Stimulated activated effector memory CD8-positive, alpha-beta T cell treated with anti-CD3 and anti-CD28 coated beads, Interleukin-12 subunit alpha, Interleukin-12 subunit beta, amount 100 ng/mL, for 72 hours (primary cell): ENCODE measurements at regions not wholly inside any gene's neighbourhood (a gene's known extent, or its start where the extent isn't known, plus 50 kb on each side); places are given as distances from the start of the nearest gene placed in this dataset.

Source experiments
- ATAC-seq: fragments of 150-1000 bp; cut with Tn5 transposase; 2 replicates; pipeline ENCODE4 v1.10.0; 2021
- DNase-seq, 2 donors: peaks; one replicate each; pipeline ENCODE4 v3.0.0; 2021 to 2022; ENCODE audit warnings: low spot score in 2 of 2
- H3K27ac Mint-ChIP-seq: one replicate; pipeline ENCODE4 v1.8.0; 2022; ENCODE audit warnings: mild to moderate bottlenecking, mixed read lengths
- H3K36me3 Mint-ChIP-seq: one replicate; pipeline ENCODE4 v1.8.0; 2022; ENCODE audit warnings: mild to moderate bottlenecking, mixed read lengths
- H3K4me1 Mint-ChIP-seq: one replicate; pipeline ENCODE4 v1.8.0; 2022; ENCODE audit warnings: mixed read lengths
- H3K4me3 Mint-ChIP-seq: one replicate; pipeline ENCODE4 v1.8.0; 2022; ENCODE audit warnings: mild to moderate bottlenecking, mixed read lengths
- H3K9me3 Mint-ChIP-seq: one replicate; pipeline ENCODE4 v1.8.0; 2022; ENCODE audit warnings: mixed read lengths

- Mint-ChIP-seq H3K4me1 (no peaks in the 10 kb centered on the region), H3K4me3 (no peak overlapping the region), H3K36me3 (no peaks in the 10 kb centered on the region), H3K9me3 (no peaks in the 10 kb centered on the region), H3K27ac (no peak overlapping the region)
- DNase-seq (no peak), ATAC-seq (no peak)
These were observed 154.7 kb upstream of the DOK6 start for GRCh38 chr18:69246027-69246426.

- H3K27ac Mint-ChIP-seq, result no peak overlapping the region
- no peaks in the 10 kb centered on the region for H3K36me3 Mint-ChIP-seq
- no peaks in the 10 kb centered on the region for H3K9me3 Mint-ChIP-seq
- ATAC-seq, result no peak
- no peak for DNase-seq
- no peak overlapping the region for H3K4me3 Mint-ChIP-seq
- no peaks in the 10 kb centered on the region for H3K4me1 Mint-ChIP-seq
These were observed 150.2 kb upstream of the DOK6 start for GRCh38 chr18:69250305-69251151.

GRCh38 chr18:69257861-69258458 is 142.7 kb upstream of the DOK6 start:
- Mint-ChIP-seq H3K36me3 (no peaks in the 10 kb centered on the region), H3K4me3 (no peak overlapping the region), H3K4me1 (no peaks in the 10 kb centered on the region), H3K27ac (no peak overlapping the region), H3K9me3 (no peaks in the 10 kb centered on the region)
- DNase-seq (no peak), ATAC-seq (no peak)

- no peaks in the 10 kb centered on the region for H3K9me3 Mint-ChIP-seq
- H3K36me3 Mint-ChIP-seq, result no peaks in the 10 kb centered on the region
- ATAC-seq, result no peak
- no peak overlapping the region for H3K27ac Mint-ChIP-seq
- DNase-seq, result no peak
- no peak overlapping the region for H3K4me3 Mint-ChIP-seq
- no peaks in the 10 kb centered on the region for H3K4me1 Mint-ChIP-seq
These were observed 141.4 kb upstream of the DOK6 start for GRCh38 chr18:69259282-69259681.

GRCh38 chr18:69261406-69261805 is 139.3 kb upstream of the DOK6 start:
- Mint-ChIP-seq H3K9me3 (no peaks in the 10 kb centered on the region), H3K4me1 (no peaks in the 10 kb centered on the region), H3K4me3 (no peak overlapping the region), H3K27ac (no peak overlapping the region), H3K36me3 (no peaks in the 10 kb centered on the region)
- DNase-seq (no peak), ATAC-seq (no peak)

- H3K4me1 Mint-ChIP-seq, result no peaks in the 10 kb centered on the region
- peaks cover 10% of the 10 kb centered on the region for H3K9me3 Mint-ChIP-seq
- no peak overlapping the region for H3K4me3 Mint-ChIP-seq
- ATAC-seq (no peak), DNase-seq (no peak)
- no peak overlapping the region for H3K27ac Mint-ChIP-seq
- H3K36me3 Mint-ChIP-seq, result no peaks in the 10 kb centered on the region
These were observed 135.0 kb upstream of the DOK6 start for GRCh38 chr18:69265656-69266055.

- H3K27ac Mint-ChIP-seq, result no peak overlapping the region
- no peak for DNase-seq
- ATAC-seq, result no peak
- H3K4me3 Mint-ChIP-seq, result no peak overlapping the region
- H3K4me1 Mint-ChIP-seq, result no peaks in the 10 kb centered on the region
- peaks cover 10% of the 10 kb centered on the region for H3K9me3 Mint-ChIP-seq
- H3K36me3 Mint-ChIP-seq, result no peaks in the 10 kb centered on the region
These were observed 132.8 kb upstream of the DOK6 start for GRCh38 chr18:69267895-69268294.

- Mint-ChIP-seq H3K4me3 (no peak overlapping the region), H3K4me1 (no peaks in the 10 kb centered on the region), H3K36me3 (no peaks in the 10 kb centered on the region), H3K27ac (no peak overlapping the region), H3K9me3 (no peaks in the 10 kb centered on the region)
- ATAC-seq, result no peak
- no peak for DNase-seq
These were observed 118.3 kb upstream of the DOK6 start for GRCh38 chr18:69282371-69282770.

GRCh38 chr18:69291044-69291443 is 109.6 kb upstream of the DOK6 start:
- DNase-seq (no peak), ATAC-seq (no peak)
- Mint-ChIP-seq H3K4me1 (no peaks in the 10 kb centered on the region), H3K4me3 (no peak overlapping the region), H3K27ac (no peak overlapping the region), H3K36me3 (no peaks in the 10 kb centered on the region), H3K9me3 (no peaks in the 10 kb centered on the region)

- no peak overlapping the region for H3K4me3 Mint-ChIP-seq
- H3K9me3 Mint-ChIP-seq, result no peaks in the 10 kb centered on the region
- H3K36me3 Mint-ChIP-seq, result no peaks in the 10 kb centered on the region
- DNase-seq, result no peak
- no peak for ATAC-seq
- no peaks in the 10 kb centered on the region for H3K4me1 Mint-ChIP-seq
- H3K27ac Mint-ChIP-seq, result no peak overlapping the region
These were observed 108.9 kb upstream of the DOK6 start for GRCh38 chr18:69291755-69292154.

GRCh38 chr18:69300185-69300584 is 100.5 kb upstream of the DOK6 start:
- Mint-ChIP-seq H3K27ac (no peak overlapping the region), H3K36me3 (no peaks in the 10 kb centered on the region), H3K4me1 (no peaks in the 10 kb centered on the region), H3K4me3 (no peak overlapping the region), H3K9me3 (peaks cover 2% of the 10 kb centered on the region)
- no peak for ATAC-seq
- DNase-seq, result no peak

GRCh38 chr18:69308619-69309018 is 92.1 kb upstream of the DOK6 start:
- Mint-ChIP-seq H3K27ac (no peak overlapping the region), H3K9me3 (no peaks in the 10 kb centered on the region), H3K36me3 (no peaks in the 10 kb centered on the region), H3K4me1 (no peaks in the 10 kb centered on the region), H3K4me3 (no peak overlapping the region)
- no peak for DNase-seq
- ATAC-seq, result no peak

GRCh38 chr18:69326094-69326493 is 74.6 kb upstream of the DOK6 start:
- Mint-ChIP-seq H3K4me1 (no peaks in the 10 kb centered on the region), H3K4me3 (no peak overlapping the region), H3K27ac (no peak overlapping the region), H3K36me3 (no peaks in the 10 kb centered on the region), H3K9me3 (peaks cover 2% of the 10 kb centered on the region)
- ATAC-seq (no peak), DNase-seq (no peak)

- ATAC-seq (peak; percentile 16), DNase-seq (no peak)
- H3K36me3 Mint-ChIP-seq, result no peaks in the 10 kb centered on the region
- H3K27ac Mint-ChIP-seq, result no peak overlapping the region
- no peak overlapping the region for H3K4me3 Mint-ChIP-seq
- peaks cover 2% of the 10 kb centered on the region for H3K9me3 Mint-ChIP-seq
- no peaks in the 10 kb centered on the region for H3K4me1 Mint-ChIP-seq
These were observed 72.6 kb upstream of the DOK6 start for GRCh38 chr18:69328086-69328485.

GRCh38 chr18:69330385-69331005 is 70.2 kb upstream of the DOK6 start:
- Mint-ChIP-seq H3K36me3 (no peaks in the 10 kb centered on the region), H3K4me3 (no peak overlapping the region), H3K4me1 (no peaks in the 10 kb centered on the region), H3K9me3 (peaks cover 2% of the 10 kb centered on the region), H3K27ac (no peak overlapping the region)
- ATAC-seq, result no peak
- DNase-seq, result no peak
